H9 (cell line): ENCODE measurements at regions not wholly inside any gene's neighbourhood (a gene's known extent, or its start where the extent isn't known, plus 50 kb on each side); places are given as distances from the start of the nearest gene placed in this dataset.

Experiments
- DNase-seq: peaks from one replicate; pipeline ENCODE4 v3.0.0-alpha.2; 2017
- H2AFZ ChIP-seq: one replicate; pipeline ENCODE4 v1.6.1; 2013; ENCODE audit warnings: mild to moderate bottlenecking, low read length, control low read depth, moderate library complexity
- H2AK5ac ChIP-seq: 2 replicates; pipeline ENCODE4 v1.6.1; 2013; ENCODE audit warnings: low read length, control low read depth, mixed read lengths; ENCODE audit not compliant: insufficient read length
- H2BK120ac ChIP-seq: one replicate; pipeline ENCODE4 v1.6.1; 2013; ENCODE audit warnings: low read depth, mild to moderate bottlenecking, low read length, control low read depth, inconsistent platforms; ENCODE audit not compliant: poor library complexity, severe bottlenecking
- H2BK12ac ChIP-seq: 2 replicates; pipeline ENCODE4 v1.6.1; 2013; ENCODE audit warnings: low read length, control low read depth, mixed read lengths, low read depth; ENCODE audit not compliant: insufficient read length
- H2BK15ac ChIP-seq: 2 replicates; pipeline ENCODE4 v1.6.1; 2013; ENCODE audit warnings: low read depth, low read length, control low read depth
- H2BK20ac ChIP-seq: one replicate; pipeline ENCODE4 v1.6.1; 2013; ENCODE audit warnings: low read depth, mild to moderate bottlenecking, low read length, control low read depth, inconsistent platforms; ENCODE audit not compliant: poor library complexity, severe bottlenecking
- H2BK5ac ChIP-seq: 2 replicates; pipeline ENCODE4 v1.6.1; 2013; ENCODE audit warnings: low read length, control low read depth, mixed read lengths; ENCODE audit not compliant: insufficient read length
- H3K14ac ChIP-seq: 2 replicates; pipeline ENCODE4 v1.6.1; 2013; ENCODE audit warnings: low read length, control low read depth; ENCODE audit not compliant: insufficient read depth
- H3K18ac ChIP-seq: 2 replicates; pipeline ENCODE4 v1.6.1; 2013; ENCODE audit warnings: low read depth, mild to moderate bottlenecking, mixed read lengths, low read length, control low read depth; ENCODE audit not compliant: insufficient read length
- H3K23ac ChIP-seq: 2 replicates; pipeline ENCODE4 v1.6.1; 2013; ENCODE audit warnings: low read length, control low read depth, mixed read lengths, low read depth; ENCODE audit not compliant: insufficient read length
- H3K23me2 ChIP-seq: 2 replicates; pipeline ENCODE4 v1.6.1; 2013; ENCODE audit warnings: low read depth, mild to moderate bottlenecking, mixed read lengths, low read length, control low read depth; ENCODE audit not compliant: insufficient read length, poor library complexity, severe bottlenecking
- H3K27ac ChIP-seq: 2 replicates; pipeline ENCODE4 v1.5.1; 2013; ENCODE audit warnings: low read length, control low read depth, mixed read lengths, low read depth; ENCODE audit not compliant: insufficient read length
- H3K27me3 ChIP-seq: 2 replicates; pipeline ENCODE4 v1.6.1; 2013; ENCODE audit warnings: low read length, control low read depth, inconsistent platforms; ENCODE audit not compliant: insufficient read depth
- H3K4ac ChIP-seq: 2 replicates; pipeline ENCODE4 v1.6.1; 2013; ENCODE audit warnings: low read depth, mild to moderate bottlenecking, control low read depth, inconsistent platforms, low read length, moderate library complexity
- H3K4me1 ChIP-seq: 2 replicates; pipeline ENCODE4 v1.6.1; 2013; ENCODE audit warnings: low read length, control low read depth, inconsistent platforms; ENCODE audit not compliant: insufficient read depth
- H3K4me2 ChIP-seq: 2 replicates; pipeline ENCODE4 v1.6.1; 2013; ENCODE audit warnings: low read length, control low read depth, mixed read lengths; ENCODE audit not compliant: insufficient read length, insufficient read depth
- H3K56ac ChIP-seq: 2 replicates; pipeline ENCODE4 v1.6.1; 2013; ENCODE audit warnings: low read depth, mild to moderate bottlenecking, mixed read lengths, low read length, control low read depth; ENCODE audit not compliant: insufficient read length
- H3K79me1 ChIP-seq: 2 replicates; pipeline ENCODE4 v1.6.1; 2013; ENCODE audit warnings: low read depth, mild to moderate bottlenecking, moderate library complexity, low read length, control low read depth, inconsistent platforms; ENCODE audit not compliant: insufficient read depth, poor library complexity, severe bottlenecking
- H3K79me2 ChIP-seq: 2 replicates; pipeline ENCODE4 v1.6.1; 2013; ENCODE audit warnings: low read length, control low read depth, inconsistent platforms; ENCODE audit not compliant: insufficient read depth
- H3K9ac ChIP-seq: 2 replicates; pipeline ENCODE4 v1.6.1; 2013; ENCODE audit warnings: low read length, control low read depth, mixed read lengths; ENCODE audit not compliant: insufficient read length; ENCODE audit errors: extremely low read depth
- H3K9me3 ChIP-seq: one replicate; pipeline ENCODE4 v1.6.1; 2013; ENCODE audit warnings: low read depth, low read length, inconsistent platforms; ENCODE audit not compliant: control insufficient read depth
- H3T11ph ChIP-seq: one replicate; pipeline ENCODE4 v1.6.1; 2013; ENCODE audit warnings: mild to moderate bottlenecking, low read length, control low read depth, inconsistent platforms
- H4K20me1 ChIP-seq: one replicate; pipeline ENCODE4 v1.6.1; 2013; ENCODE audit not compliant: control insufficient read depth, insufficient read length, insufficient read depth
- H4K5ac ChIP-seq: 2 replicates; pipeline ENCODE4 v1.6.1; 2013; ENCODE audit warnings: low read depth, mild to moderate bottlenecking, mixed read lengths, low read length, control low read depth; ENCODE audit not compliant: insufficient read length
- H4K8ac ChIP-seq: replicated peaks from 2 replicates; pipeline ENCODE4 v1.6.1; 2013; ENCODE audit warnings: low read length, control low read depth, mixed read lengths, low read depth; ENCODE audit not compliant: insufficient read length
- H4K91ac ChIP-seq: 2 replicates; pipeline ENCODE4 v1.6.1; 2013; ENCODE audit warnings: low read depth, mild to moderate bottlenecking, moderate library complexity, mixed read lengths, low read length, control low read depth; ENCODE audit not compliant: insufficient read length
- H3K27ac Mint-ChIP-seq, 3 experiments: 2 replicates in 2 of 3; 3 replicates in 1 of 3; pipeline ENCODE4 v1.8.0; 2020 to 2021; ENCODE audit warnings: mixed read lengths in 3 of 3, mild to moderate bottlenecking in 1 of 3, moderate library complexity in 1 of 3
- H3K27me3 Mint-ChIP-seq: 2 replicates; pipeline ENCODE4 v1.8.0; 2021; ENCODE audit warnings: low read depth, mild to moderate bottlenecking, moderate library complexity, mixed read lengths
- H3K36me3 Mint-ChIP-seq, 3 experiments: 2 replicates in 2 of 3; 3 replicates in 1 of 3; pipeline ENCODE4 v1.8.0; 2020 to 2021; ENCODE audit warnings: low read depth in 3 of 3, mixed read lengths in 3 of 3; ENCODE audit not compliant: insufficient read depth in 1 of 3
- H3K4me1 Mint-ChIP-seq, 2 experiments: 2 replicates each; pipeline ENCODE4 v1.8.0; 2020; ENCODE audit warnings: mixed read lengths in 2 of 2
- H3K4me3 Mint-ChIP-seq, 2 experiments: 2 replicates in 1 of 2; 3 replicates in 1 of 2; pipeline ENCODE4 v1.8.0; 2020 to 2021; ENCODE audit warnings: mild to moderate bottlenecking in 2 of 2, mixed read lengths in 2 of 2, moderate library complexity in 1 of 2
- H3K9me3 Mint-ChIP-seq, 2 experiments: 2 replicates in 1 of 2; 3 replicates in 1 of 2; pipeline ENCODE4 v1.8.0; 2020; ENCODE audit warnings: mild to moderate bottlenecking in 2 of 2, mixed read lengths in 2 of 2, moderate library complexity in 1 of 2
- WGBS: extraction: QIAGEN DNeasy Blood & Tissue Kit; methylation state at CpG from one replicate; pipeline ENCODE4 v1.1.7; 2013; ENCODE audit warnings: missing lambda C conversion rate, low lambda C conversion rate, mixed read lengths; ENCODE audit not compliant: insufficient read length; ENCODE audit errors: extremely low coverage; 5-methylcytosine and 5-hydroxymethylcytosine counted together
- TF ChIP-seq, protein P1 (sequence below): fragments of 200-600 bp; sonication (generic); conservative IDR thresholded peaks from 3 replicates; pipeline ENCODE4 v1.8.0; 2021; ENCODE audit warnings: antibody characterized with exemption, mild to moderate bottlenecking

DNA sequence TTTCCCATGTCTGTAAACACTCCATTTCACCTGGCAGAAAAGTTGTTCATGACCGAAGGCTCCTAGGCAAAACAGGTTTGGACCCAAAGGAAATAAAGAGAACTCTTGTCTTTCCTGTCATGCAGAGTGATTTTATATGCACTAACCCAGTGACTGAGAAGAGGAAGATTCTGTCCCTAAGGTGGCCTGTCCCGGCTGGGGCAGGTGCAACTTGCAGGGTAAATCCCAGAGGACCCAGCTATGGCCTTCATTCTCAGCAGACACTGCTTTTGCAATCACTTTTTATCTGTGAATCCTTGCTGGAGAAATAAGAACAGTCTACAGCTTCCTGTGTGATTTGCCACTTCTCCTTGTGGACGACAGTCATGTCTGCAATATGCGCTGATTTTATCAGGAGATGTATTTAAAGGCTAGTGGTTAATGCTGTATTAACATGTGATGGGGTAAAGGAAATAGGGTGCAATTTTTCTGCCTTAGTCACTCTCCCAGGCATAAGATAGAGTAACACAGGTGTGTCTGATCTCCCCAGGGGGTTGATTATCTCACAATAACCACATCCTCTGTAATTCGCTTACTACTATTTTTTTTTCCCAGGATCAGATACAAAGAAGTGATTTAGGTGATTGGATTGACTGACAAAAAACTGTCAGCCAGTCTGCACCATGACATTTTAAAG lies 696.8 kb upstream of the SOX9 start:
- TF ChIP-seq, protein P1, sequence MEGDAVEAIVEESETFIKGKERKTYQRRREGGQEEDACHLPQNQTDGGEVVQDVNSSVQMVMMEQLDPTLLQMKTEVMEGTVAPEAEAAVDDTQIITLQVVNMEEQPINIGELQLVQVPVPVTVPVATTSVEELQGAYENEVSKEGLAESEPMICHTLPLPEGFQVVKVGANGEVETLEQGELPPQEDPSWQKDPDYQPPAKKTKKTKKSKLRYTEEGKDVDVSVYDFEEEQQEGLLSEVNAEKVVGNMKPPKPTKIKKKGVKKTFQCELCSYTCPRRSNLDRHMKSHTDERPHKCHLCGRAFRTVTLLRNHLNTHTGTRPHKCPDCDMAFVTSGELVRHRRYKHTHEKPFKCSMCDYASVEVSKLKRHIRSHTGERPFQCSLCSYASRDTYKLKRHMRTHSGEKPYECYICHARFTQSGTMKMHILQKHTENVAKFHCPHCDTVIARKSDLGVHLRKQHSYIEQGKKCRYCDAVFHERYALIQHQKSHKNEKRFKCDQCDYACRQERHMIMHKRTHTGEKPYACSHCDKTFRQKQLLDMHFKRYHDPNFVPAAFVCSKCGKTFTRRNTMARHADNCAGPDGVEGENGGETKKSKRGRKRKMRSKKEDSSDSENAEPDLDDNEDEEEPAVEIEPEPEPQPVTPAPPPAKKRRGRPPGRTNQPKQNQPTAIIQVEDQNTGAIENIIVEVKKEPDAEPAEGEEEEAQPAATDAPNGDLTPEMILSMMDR: no peak
- WGBS: no CpG with 5 or more reads among the region's 5 CpGs
- H3K27ac ChIP-seq: no peak overlapping the region

More for the DNA sequence above, 696.8 kb upstream of the SOX9 start:
- Histone ChIP-seq H3K79me2 (no peaks in the 10 kb centered on the region), H3K23me2 (no peaks in the 10 kb centered on the region), H2BK12ac (no peak overlapping the region), H4K20me1 (no peaks in the 10 kb centered on the region), H3K79me1 (no peaks in the 10 kb centered on the region), H2AK5ac (no peak overlapping the region), H3K27me3 (no peaks in the 10 kb centered on the region), H3K14ac (no peak overlapping the region), H3K56ac (no peak overlapping the region), H3K18ac (no peak overlapping the region), H2BK5ac (no peak overlapping the region), H4K91ac (no peak overlapping the region), H3K4ac (no peak overlapping the region), H2BK120ac (no peak overlapping the region), H3K4me2 (no peak overlapping the region), H4K5ac (no peak overlapping the region), H3K9ac (no peak overlapping the region), H4K8ac (no peak overlapping the region), H3K9me3 (peaks cover under 1% of the 10 kb centered on the region), H2BK20ac (no peak overlapping the region), H3K23ac (no peak overlapping the region), H2AFZ (no peak overlapping the region), H3K4me1 (no peaks in the 10 kb centered on the region; the same call in 1 of the 2 replicates), H2BK15ac (no peak overlapping the region), H3T11ph (no peak overlapping the region)
- Mint-ChIP-seq H3K27me3 (no peaks in the 10 kb centered on the region), H3K9me3 (peaks cover 20 to 24% of the 10 kb centered on the region in 2 experiments), H3K27ac (no peak overlapping the region), H3K36me3 (peaks cover 2 to 19% (median 6%) of the 10 kb centered on the region in 3 experiments; a peak in 6 of 7 replicates), H3K4me3 (no peak overlapping the region), H3K4me1 (peaks cover 0 to 6% of the 10 kb centered on the region in 2 experiments; a peak in 2 of 4 replicates)
- DNase-seq: no peak
